GM23338 (cell line): ENCODE measurements at regions not wholly inside any gene's neighbourhood (a gene's known extent, or its start where the extent isn't known, plus 50 kb on each side); places are given as distances from the start of the nearest gene placed in this dataset.

Experiments used
- ATAC-seq: fragments of 200-7000 bp; cut with Tn5 transposase; 3 replicates; pipeline ENCODE4 v1.9.1; 2020
- DNase-seq: peaks from one replicate; pipeline ENCODE4 v3.0.0-alpha.2; 2015; ENCODE audit warnings: low spot score
- H2AFZ ChIP-seq: fragments of 200-600 bp; sonication (generic); 2 replicates; pipeline ENCODE4 v1.8.0; 2016; ENCODE audit warnings: antibody characterized with exemption, mild to moderate bottlenecking, moderate library complexity
- H3F3A ChIP-seq: fragments of 200-600 bp; sonication (generic); replicated peaks from 2 replicates; pipeline ENCODE4 v1.8.0; 2017; ENCODE audit warnings: antibody characterized with exemption, mixed run types, low read depth
- H3K27ac ChIP-seq: fragments of 200-600 bp; sonication (generic); 2 replicates; pipeline ENCODE4 v1.6.1; 2016; ENCODE audit warnings: low read depth
- H3K27me3 ChIP-seq: fragments of 200-600 bp; sonication (generic); 2 replicates; pipeline ENCODE4 v1.8.0; 2016; ENCODE audit warnings: mild to moderate bottlenecking, mixed run types, moderate library complexity; ENCODE audit not compliant: insufficient read depth
- H3K36me3 ChIP-seq: fragments of 200-600 bp; sonication (generic); 2 replicates; pipeline ENCODE4 v1.8.0; 2016; ENCODE audit warnings: mild to moderate bottlenecking; ENCODE audit not compliant: insufficient read depth
- H3K4me1 ChIP-seq: fragments of 200-600 bp; sonication (generic); 2 replicates; pipeline ENCODE4 v1.8.0; 2016; ENCODE audit warnings: mild to moderate bottlenecking, moderate library complexity; ENCODE audit not compliant: insufficient read depth
- H3K4me2 ChIP-seq: fragments of 200-600 bp; sonication (generic); 2 replicates; pipeline ENCODE4 v1.7.1; 2017; ENCODE audit warnings: mixed run types
- H3K4me3 ChIP-seq: fragments of 200-600 bp; sonication (generic); 2 replicates; pipeline ENCODE4 v1.6.1; 2016; ENCODE audit warnings: mixed run types
- H3K79me2 ChIP-seq: fragments of 200-600 bp; sonication (generic); replicated peaks from 2 replicates; pipeline ENCODE4 v1.8.0; 2017; ENCODE audit warnings: mild to moderate bottlenecking; ENCODE audit not compliant: insufficient read depth
- H3K9me2 ChIP-seq: fragments of 200-600 bp; sonication (generic); 2 replicates; pipeline ENCODE4 v1.8.0; 2017; ENCODE audit not compliant: insufficient read depth
- H4K20me1 ChIP-seq: fragments of 200-600 bp; sonication (generic); replicated peaks from 2 replicates; pipeline ENCODE4 v1.8.0; 2017; ENCODE audit warnings: mild to moderate bottlenecking; ENCODE audit not compliant: insufficient read depth
- H3K27ac Mint-ChIP-seq: 2 replicates; pipeline ENCODE4 v1.8.0; 2020; ENCODE audit warnings: inconsistent platforms, mild to moderate bottlenecking, moderate library complexity, mixed read lengths
- H3K27me3 Mint-ChIP-seq: 3 replicates; pipeline ENCODE4 v1.8.0; 2022; ENCODE audit warnings: low read depth, mild to moderate bottlenecking, moderate library complexity, mixed read lengths, inconsistent platforms; ENCODE audit not compliant: insufficient read depth, poor library complexity
- H3K36me3 Mint-ChIP-seq: 3 replicates; pipeline ENCODE4 v1.8.0; 2021; ENCODE audit warnings: low read depth, mild to moderate bottlenecking, inconsistent platforms, moderate library complexity, mixed read lengths
- H3K4me1 Mint-ChIP-seq: 3 replicates; pipeline ENCODE4 v1.8.0; 2020; ENCODE audit warnings: mild to moderate bottlenecking, inconsistent platforms, mixed read lengths
- H3K4me3 Mint-ChIP-seq: 3 replicates; pipeline ENCODE4 v1.8.0; 2021; ENCODE audit warnings: moderate library complexity, mild to moderate bottlenecking, inconsistent platforms, mixed read lengths
- H3K9me3 Mint-ChIP-seq: 3 replicates; pipeline ENCODE4 v1.8.0; 2020; ENCODE audit warnings: moderate library complexity, mild to moderate bottlenecking, inconsistent platforms, mixed read lengths
- CREB1 ChIP-seq: fragments of 250-450 bp; sonication (Bioruptor Pico); IDR thresholded peaks from 2 replicates; pipeline ENCODE4 v1.5.0; 2020; ENCODE audit warnings: low read depth, mild to moderate bottlenecking, moderate library complexity
- EZH2 ChIP-seq: fragments of 200-600 bp; sonication (generic); IDR thresholded peaks from one replicate; pipeline ENCODE4 v1.8.0; 2017; ENCODE audit warnings: antibody characterized with exemption, mild to moderate bottlenecking, low read depth; ENCODE audit not compliant: unreplicated experiment
- EZH2phosphoT487 ChIP-seq: fragments of 200-600 bp; sonication (generic); IDR thresholded peaks from one replicate; pipeline ENCODE4 v1.8.1; 2018; ENCODE audit warnings: antibody characterized with exemption; ENCODE audit not compliant: unreplicated experiment
- JUNB ChIP-seq: IDR thresholded peaks from one replicate; pipeline ENCODE4 v1.6.1; 2016; ENCODE audit warnings: antibody characterized with exemption; ENCODE audit not compliant: unreplicated experiment
- NANOG ChIP-seq: IDR thresholded peaks from 2 replicates; pipeline ENCODE4 v1.6.1; 2016; ENCODE audit warnings: antibody characterized with exemption, borderline replicate concordance
- POLR2AphosphoS5 ChIP-seq: IDR thresholded peaks from 2 replicates; pipeline ENCODE4 v1.6.1; 2016; ENCODE audit warnings: antibody characterized with exemption, low read depth
- REST ChIP-seq: IDR thresholded peaks from one replicate; pipeline ENCODE4 v1.6.1; 2018; ENCODE audit warnings: antibody characterized with exemption; ENCODE audit not compliant: unreplicated experiment
- STAT1 ChIP-seq: IDR thresholded peaks from one replicate; pipeline ENCODE4 v1.6.1; 2016; ENCODE audit warnings: antibody characterized with exemption; ENCODE audit not compliant: unreplicated experiment
- ZNF114 ChIP-seq: fragments of 250-450 bp; sonication (Bioruptor Pico); IDR thresholded peaks from 2 replicates; pipeline ENCODE4 v1.5.0; 2020; ENCODE audit warnings: mild to moderate bottlenecking, moderate library complexity
- ZNF331 ChIP-seq: fragments of 250-450 bp; sonication (Bioruptor Pico); IDR thresholded peaks from 2 replicates; pipeline ENCODE4 v1.5.0; 2020; ENCODE audit warnings: low read depth, mild to moderate bottlenecking, moderate library complexity
- ZNF462 ChIP-seq: fragments of 250-450 bp; sonication (Bioruptor Pico); IDR thresholded peaks from 2 replicates; pipeline ENCODE4 v1.5.0; 2020; ENCODE audit warnings: mild to moderate bottlenecking, moderate library complexity
- TF ChIP-seq, protein P1 (sequence below), 2 experiments: fragments of 200-600 bp in 1 of 2; sonication (generic) in 1 of 2; conservative IDR thresholded peaks; 2 replicates each; pipeline versions ENCODE4 v1.5.1 to v1.6.1; 2016 to 2017; ENCODE audit warnings: antibody characterized with exemption in 2 of 2, low read depth in 2 of 2, mild to moderate bottlenecking in 2 of 2, moderate library complexity in 1 of 2
- TF ChIP-seq, protein P2 (sequence below): IDR thresholded peaks from 2 replicates; pipeline ENCODE4 v1.6.1; 2016; ENCODE audit warnings: antibody characterized with exemption

GRCh38 chr16:85289760-85290625 lies 177.7 kb upstream of the CIBAR2 start:
- Mint-ChIP-seq H3K9me3 (no peaks in the 10 kb centered on the region; the same call in 2 of the 3 replicates), H3K4me1 (peaks cover 13% of the 10 kb centered on the region), H3K4me3 (no peak overlapping the region), H3K36me3 (peaks cover 5% of the 10 kb centered on the region; the same call in 1 of the 3 replicates), H3K27ac (no peak overlapping the region; the same call in 1 of the 2 replicates), H3K27me3 (peaks cover 10% of the 10 kb centered on the region)
- H3K9me2 ChIP-seq: no peaks in the 10 kb centered on the region
- no peaks in the 10 kb centered on the region for H3K27me3 ChIP-seq
- no peak for TF ChIP-seq ZNF331 (CRISPR knock-in tag)
- TF ChIP-seq NANOG: no peak
- TF ChIP-seq STAT1: no peak
- TF ChIP-seq, protein P1, sequence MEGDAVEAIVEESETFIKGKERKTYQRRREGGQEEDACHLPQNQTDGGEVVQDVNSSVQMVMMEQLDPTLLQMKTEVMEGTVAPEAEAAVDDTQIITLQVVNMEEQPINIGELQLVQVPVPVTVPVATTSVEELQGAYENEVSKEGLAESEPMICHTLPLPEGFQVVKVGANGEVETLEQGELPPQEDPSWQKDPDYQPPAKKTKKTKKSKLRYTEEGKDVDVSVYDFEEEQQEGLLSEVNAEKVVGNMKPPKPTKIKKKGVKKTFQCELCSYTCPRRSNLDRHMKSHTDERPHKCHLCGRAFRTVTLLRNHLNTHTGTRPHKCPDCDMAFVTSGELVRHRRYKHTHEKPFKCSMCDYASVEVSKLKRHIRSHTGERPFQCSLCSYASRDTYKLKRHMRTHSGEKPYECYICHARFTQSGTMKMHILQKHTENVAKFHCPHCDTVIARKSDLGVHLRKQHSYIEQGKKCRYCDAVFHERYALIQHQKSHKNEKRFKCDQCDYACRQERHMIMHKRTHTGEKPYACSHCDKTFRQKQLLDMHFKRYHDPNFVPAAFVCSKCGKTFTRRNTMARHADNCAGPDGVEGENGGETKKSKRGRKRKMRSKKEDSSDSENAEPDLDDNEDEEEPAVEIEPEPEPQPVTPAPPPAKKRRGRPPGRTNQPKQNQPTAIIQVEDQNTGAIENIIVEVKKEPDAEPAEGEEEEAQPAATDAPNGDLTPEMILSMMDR (conservative IDR thresholded peaks at IDR 0.05; ENCODE audit: low read depth in 2 of 2): no peak
- TF ChIP-seq CREB1 (CRISPR knock-in tag): no peak
- no peak for TF ChIP-seq ZNF462
- no peak for TF ChIP-seq ZNF114 (CRISPR knock-in tag)
- no peak for TF ChIP-seq REST
- TF ChIP-seq EZH2: no peak
- TF ChIP-seq JUNB: no peak
- TF ChIP-seq EZH2phosphoT487: no peak
- TF ChIP-seq, protein P2, sequence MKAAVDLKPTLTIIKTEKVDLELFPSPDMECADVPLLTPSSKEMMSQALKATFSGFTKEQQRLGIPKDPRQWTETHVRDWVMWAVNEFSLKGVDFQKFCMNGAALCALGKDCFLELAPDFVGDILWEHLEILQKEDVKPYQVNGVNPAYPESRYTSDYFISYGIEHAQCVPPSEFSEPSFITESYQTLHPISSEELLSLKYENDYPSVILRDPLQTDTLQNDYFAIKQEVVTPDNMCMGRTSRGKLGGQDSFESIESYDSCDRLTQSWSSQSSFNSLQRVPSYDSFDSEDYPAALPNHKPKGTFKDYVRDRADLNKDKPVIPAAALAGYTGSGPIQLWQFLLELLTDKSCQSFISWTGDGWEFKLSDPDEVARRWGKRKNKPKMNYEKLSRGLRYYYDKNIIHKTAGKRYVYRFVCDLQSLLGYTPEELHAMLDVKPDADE: no peak
- TF ChIP-seq POLR2AphosphoS5: no peak
- DNase-seq (no peak), ATAC-seq (no peak)
- no peak overlapping the region for H3K27ac ChIP-seq
- no peaks in the 10 kb centered on the region; the same call in 1 of the 2 replicates for H3K4me1 ChIP-seq
- H3F3A ChIP-seq: no peaks in the 10 kb centered on the region
- no peak overlapping the region for H3K4me3 ChIP-seq
- no peak overlapping the region for H3K4me2 ChIP-seq
- no peaks in the 10 kb centered on the region; the same call in 1 of the 2 replicates for H4K20me1 ChIP-seq
- H2AFZ ChIP-seq: no peak overlapping the region
- H3K79me2 ChIP-seq: no peaks in the 10 kb centered on the region; the same call in 1 of the 2 replicates
- no peaks in the 10 kb centered on the region for H3K36me3 ChIP-seq
